ENCODE measurements at regions not wholly inside any gene's neighbourhood (a gene's known extent, or its start where the extent isn't known, plus 50 kb on each side); places are given as distances from the start of the nearest gene placed in this dataset.
"Not testable (repeated sequence)": the region's sequence is repeated elsewhere in the genome, so short reads cannot be mapped to it uniquely, and the experiment has no call there.

GRCh38 chr6:1445650-1446330 is 56.4 kb downstream of the FOXF2 start:
- DNase-seq, result no peak
- TF ChIP-seq CTCF (IDR thresholded peaks at IDR 0.05; ENCODE audit: low read depth, low read length), result no peak
- Histone ChIP-seq H3K36me3 (no peaks in the 10 kb centered on the region), H3K9me3 (ENCODE audit: severe bottlenecking) (no peaks in the 10 kb centered on the region), H3K4me3 (ENCODE audit: low read depth, low read length) (no peak overlapping the region), H3K27ac (no peak overlapping the region), H3K27me3 (ENCODE audit: insufficient read depth, low read depth, severe bottlenecking) (no peaks in the 10 kb centered on the region)

GRCh38 chr6:1449896-1450295 is 60.5 kb downstream of the FOXF2 start:
- H3K27ac ChIP-seq, result no peak overlapping the region
- peaks cover 11% of the 10 kb centered on the region for H3K9me3 ChIP-seq (ENCODE audit: severe bottlenecking)
- H3K4me3 ChIP-seq (ENCODE audit: low read depth, low read length), result no peak overlapping the region
- no peak for DNase-seq
- no peaks in the 10 kb centered on the region for H3K27me3 ChIP-seq (ENCODE audit: insufficient read depth, low read depth, severe bottlenecking)
- TF ChIP-seq CTCF (IDR thresholded peaks at IDR 0.05; ENCODE audit: low read depth, low read length), result no peak
- no peaks in the 10 kb centered on the region for H3K36me3 ChIP-seq

- Histone ChIP-seq H3K36me3 (no peaks in the 10 kb centered on the region), H3K4me3 (ENCODE audit: low read depth, low read length) (no peak overlapping the region), H3K27me3 (ENCODE audit: insufficient read depth, low read depth, severe bottlenecking) (no peaks in the 10 kb centered on the region), H3K9me3 (ENCODE audit: severe bottlenecking) (peaks cover 11% of the 10 kb centered on the region), H3K27ac (no peak overlapping the region)
- no peak for DNase-seq
- TF ChIP-seq CTCF (IDR thresholded peaks at IDR 0.05; ENCODE audit: low read depth, low read length), result no peak
These were observed 63.6 kb downstream of the FOXF2 start for GRCh38 chr6:1453024-1453423.

- not testable (repeated sequence) for H3K27me3 ChIP-seq (ENCODE audit: insufficient read depth, low read depth, severe bottlenecking); H3K27ac ChIP-seq; H3K36me3 ChIP-seq; H3K4me3 ChIP-seq (ENCODE audit: low read depth, low read length); DNase-seq; H3K9me3 ChIP-seq (ENCODE audit: severe bottlenecking)
These were observed 67.4 kb downstream of the FOXF2 start for GRCh38 chr6:1456816-1457215.

- no peak for DNase-seq
- Histone ChIP-seq H3K27ac (no peak overlapping the region), H3K27me3 (ENCODE audit: insufficient read depth, low read depth, severe bottlenecking) (no peaks in the 10 kb centered on the region)
These were observed 71.8 kb downstream of the FOXF2 start for GRCh38 chr6:1461207-1461606.

GRCh38 chr6:1461736-1462135 is 72.4 kb downstream of the FOXF2 start:
- no peak for DNase-seq
- no peak overlapping the region for H3K27ac ChIP-seq
- peaks cover 3% of the 10 kb centered on the region for H3K9me3 ChIP-seq (ENCODE audit: severe bottlenecking)
- no peaks in the 10 kb centered on the region for H3K27me3 ChIP-seq (ENCODE audit: insufficient read depth, low read depth, severe bottlenecking)
- H3K4me3 ChIP-seq (ENCODE audit: low read depth, low read length), result no peak overlapping the region
- no peak for TF ChIP-seq CTCF (IDR thresholded peaks at IDR 0.05; ENCODE audit: low read depth, low read length)
- no peaks in the 10 kb centered on the region for H3K36me3 ChIP-seq

More at GRCh38 chr6:1461207-1461606, 71.8 kb downstream of the FOXF2 start:
- no peaks in the 10 kb centered on the region for H3K36me3 ChIP-seq
- no peak overlapping the region for H3K4me3 ChIP-seq (ENCODE audit: low read depth, low read length)
- no peak for TF ChIP-seq CTCF (IDR thresholded peaks at IDR 0.05; ENCODE audit: low read depth, low read length)
- peaks cover 3% of the 10 kb centered on the region for H3K9me3 ChIP-seq (ENCODE audit: severe bottlenecking)

All from WERI-Rb-1 (cell line).